OCI-LY1 (cell line): ENCODE measurements at regions not wholly inside any gene's neighbourhood (a gene's known extent, or its start where the extent isn't known, plus 50 kb on each side); places are given as distances from the start of the nearest gene placed in this dataset.

ENCODE experiments used
- H2AFZ ChIP-seq: fragments of 200-600 bp; sonication (generic), shearing (Covaris generic); 2 replicates; pipeline ENCODE4 v1.6.0; 2014; ENCODE audit warnings: antibody characterized with exemption, mild to moderate bottlenecking, low read length
- H3F3A ChIP-seq: fragments of 200-600 bp; sonication (generic), shearing (Covaris generic); 2 replicates; pipeline ENCODE4 v1.6.0; 2014; ENCODE audit warnings: mild to moderate bottlenecking, antibody characterized with exemption, low read length, moderate library complexity; ENCODE audit not compliant: insufficient read depth
- H3K27ac ChIP-seq: fragments of 200-600 bp; sonication (generic); 2 replicates; pipeline ENCODE4 v1.5.1; 2014; ENCODE audit warnings: low read length, mixed run types, mild to moderate bottlenecking, low read depth; ENCODE audit not compliant: poor library complexity, severe bottlenecking
- H3K27me3 ChIP-seq: fragments of 200-600 bp; sonication (generic); 2 replicates; pipeline ENCODE4 v1.6.0; 2014; ENCODE audit warnings: antibody characterized with exemption, mild to moderate bottlenecking, low read length, moderate library complexity; ENCODE audit not compliant: insufficient read depth
- H3K36me3 ChIP-seq: fragments of 200-600 bp; sonication (generic); 2 replicates; pipeline ENCODE4 v1.6.1; 2014; ENCODE audit warnings: mild to moderate bottlenecking, antibody characterized with exemption, low read length, moderate library complexity, mixed read lengths; ENCODE audit not compliant: insufficient read depth
- H3K4me1 ChIP-seq: fragments of 200-600 bp; sonication (generic); 2 replicates; pipeline ENCODE4 v1.5.1; 2014; ENCODE audit warnings: mild to moderate bottlenecking, low read length, moderate library complexity; ENCODE audit not compliant: insufficient read depth, severe bottlenecking
- H3K4me2 ChIP-seq: fragments of 200-600 bp; sonication (generic), shearing (Covaris generic); 2 replicates; pipeline ENCODE4 v1.6.1; 2014; ENCODE audit warnings: low read length
- H3K4me3 ChIP-seq: fragments of 200-600 bp; sonication (generic); 2 replicates; pipeline ENCODE4 v1.5.1; 2014; ENCODE audit warnings: low read length, low read depth, mild to moderate bottlenecking, mixed read lengths; ENCODE audit not compliant: poor library complexity, severe bottlenecking
- H3K79me2 ChIP-seq: fragments of 200-600 bp; shearing (Covaris generic); 2 replicates; pipeline ENCODE4 v1.6.1; 2016; ENCODE audit warnings: mixed run types, low read length, mixed read lengths; ENCODE audit not compliant: insufficient read depth
- H3K9ac ChIP-seq: fragments of 200-600 bp; sonication (generic), shearing (Covaris generic); 2 replicates; pipeline ENCODE4 v1.6.1; 2014; ENCODE audit warnings: mild to moderate bottlenecking, low read length, mixed read lengths
- H3K9me2 ChIP-seq: fragments of 200-600 bp; sonication (generic), shearing (Covaris generic); 2 replicates; pipeline ENCODE4 v1.6.1; 2014; ENCODE audit warnings: low read depth, mild to moderate bottlenecking, low read length, mixed read lengths
- H3K9me3 ChIP-seq: fragments of 200-600 bp; shearing (Covaris generic); 2 replicates; pipeline ENCODE4 v1.6.1; 2014; ENCODE audit warnings: low read length, mixed read lengths
- H4K20me1 ChIP-seq: fragments of 200-600 bp; sonication (generic), shearing (Covaris generic); 2 replicates; pipeline ENCODE4 v1.6.0; 2016; ENCODE audit warnings: mild to moderate bottlenecking, low read length; ENCODE audit not compliant: insufficient read depth
- EZH2 ChIP-seq: fragments of 200-600 bp; sonication (generic), shearing (Covaris generic); IDR thresholded peaks from 2 replicates; pipeline ENCODE4 v1.8.0; 2017; ENCODE audit warnings: borderline replicate concordance, mixed run types, mild to moderate bottlenecking, antibody characterized with exemption, low read length, moderate library complexity, mixed read lengths
- TF ChIP-seq, protein P1 (sequence below): fragments of 200-600 bp; sonication (generic), shearing (Covaris generic); IDR thresholded peaks from 2 replicates; pipeline ENCODE4 v1.5.1; 2017; ENCODE audit warnings: mild to moderate bottlenecking, antibody characterized with exemption, low read length, moderate library complexity, mixed read lengths

DNA sequence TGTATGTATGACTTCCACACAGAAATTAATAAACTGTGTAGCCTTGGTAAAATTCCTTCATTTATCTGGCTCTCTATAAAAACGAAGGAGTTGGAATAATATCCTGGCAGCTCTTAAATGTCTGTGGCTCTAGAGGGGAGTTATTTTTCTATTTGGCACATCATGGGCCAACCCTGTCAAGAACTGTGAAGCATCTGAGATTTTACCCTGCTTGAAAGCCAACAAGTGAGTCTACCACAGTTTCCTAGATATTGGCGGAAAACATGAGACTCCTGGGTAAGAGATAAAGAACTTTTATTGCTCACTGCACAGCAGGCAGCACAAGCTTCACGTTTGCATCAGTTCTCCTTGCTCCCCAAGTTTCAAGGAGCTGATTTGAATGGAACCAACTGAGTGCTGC lies 346.7 kb upstream of the CYRIA start:
- no peaks in the 10 kb centered on the region for H3F3A ChIP-seq
- H2AFZ ChIP-seq: no peak overlapping the region
- H4K20me1 ChIP-seq: no peaks in the 10 kb centered on the region
- H3K4me1 ChIP-seq: no peaks in the 10 kb centered on the region
- no peak overlapping the region for H3K4me2 ChIP-seq
- no peaks in the 10 kb centered on the region for H3K9me3 ChIP-seq
- no peaks in the 10 kb centered on the region for H3K79me2 ChIP-seq
- no peak overlapping the region for H3K4me3 ChIP-seq
- no peak for TF ChIP-seq EZH2
- TF ChIP-seq, protein P1, sequence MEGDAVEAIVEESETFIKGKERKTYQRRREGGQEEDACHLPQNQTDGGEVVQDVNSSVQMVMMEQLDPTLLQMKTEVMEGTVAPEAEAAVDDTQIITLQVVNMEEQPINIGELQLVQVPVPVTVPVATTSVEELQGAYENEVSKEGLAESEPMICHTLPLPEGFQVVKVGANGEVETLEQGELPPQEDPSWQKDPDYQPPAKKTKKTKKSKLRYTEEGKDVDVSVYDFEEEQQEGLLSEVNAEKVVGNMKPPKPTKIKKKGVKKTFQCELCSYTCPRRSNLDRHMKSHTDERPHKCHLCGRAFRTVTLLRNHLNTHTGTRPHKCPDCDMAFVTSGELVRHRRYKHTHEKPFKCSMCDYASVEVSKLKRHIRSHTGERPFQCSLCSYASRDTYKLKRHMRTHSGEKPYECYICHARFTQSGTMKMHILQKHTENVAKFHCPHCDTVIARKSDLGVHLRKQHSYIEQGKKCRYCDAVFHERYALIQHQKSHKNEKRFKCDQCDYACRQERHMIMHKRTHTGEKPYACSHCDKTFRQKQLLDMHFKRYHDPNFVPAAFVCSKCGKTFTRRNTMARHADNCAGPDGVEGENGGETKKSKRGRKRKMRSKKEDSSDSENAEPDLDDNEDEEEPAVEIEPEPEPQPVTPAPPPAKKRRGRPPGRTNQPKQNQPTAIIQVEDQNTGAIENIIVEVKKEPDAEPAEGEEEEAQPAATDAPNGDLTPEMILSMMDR: no peak
- no peaks in the 10 kb centered on the region for H3K27me3 ChIP-seq
- no peaks in the 10 kb centered on the region for H3K36me3 ChIP-seq
- H3K9ac ChIP-seq: no peak overlapping the region
- no peaks in the 10 kb centered on the region for H3K9me2 ChIP-seq
- no peak overlapping the region for H3K27ac ChIP-seq

DNA sequence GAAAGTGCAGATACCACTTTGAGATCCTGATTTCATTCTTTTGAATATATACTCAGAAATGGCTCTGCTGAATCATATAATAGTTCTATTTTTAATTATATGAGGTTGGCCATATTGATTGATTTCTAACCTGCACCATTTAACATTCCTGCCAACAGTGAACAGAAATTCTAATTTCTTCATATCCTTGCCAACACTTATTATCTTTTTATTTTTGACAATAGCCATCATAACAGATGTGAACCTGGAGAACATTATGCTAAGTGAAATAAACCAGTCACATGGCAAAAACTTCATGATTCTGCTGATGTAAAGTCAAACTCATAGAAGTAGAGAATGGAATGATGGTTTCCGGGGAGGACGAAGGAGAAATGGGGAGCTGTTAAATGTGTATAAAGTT lies 344.5 kb upstream of the CYRIA start:
- no peaks in the 10 kb centered on the region for H3F3A ChIP-seq
- no peaks in the 10 kb centered on the region for H3K9me3 ChIP-seq
- no peaks in the 10 kb centered on the region for H3K36me3 ChIP-seq
- H3K9ac ChIP-seq: no peak overlapping the region
- H3K27me3 ChIP-seq: no peaks in the 10 kb centered on the region
- H3K27ac ChIP-seq: no peak overlapping the region
- H3K4me1 ChIP-seq: no peaks in the 10 kb centered on the region
- TF ChIP-seq, protein P1: no peak
- TF ChIP-seq EZH2: no peak
- H4K20me1 ChIP-seq: no peaks in the 10 kb centered on the region
- no peak overlapping the region for H3K4me3 ChIP-seq
- H3K4me2 ChIP-seq: no peak overlapping the region
- no peaks in the 10 kb centered on the region for H3K79me2 ChIP-seq
- H2AFZ ChIP-seq: no peak overlapping the region
- no peaks in the 10 kb centered on the region for H3K9me2 ChIP-seq

DNA sequence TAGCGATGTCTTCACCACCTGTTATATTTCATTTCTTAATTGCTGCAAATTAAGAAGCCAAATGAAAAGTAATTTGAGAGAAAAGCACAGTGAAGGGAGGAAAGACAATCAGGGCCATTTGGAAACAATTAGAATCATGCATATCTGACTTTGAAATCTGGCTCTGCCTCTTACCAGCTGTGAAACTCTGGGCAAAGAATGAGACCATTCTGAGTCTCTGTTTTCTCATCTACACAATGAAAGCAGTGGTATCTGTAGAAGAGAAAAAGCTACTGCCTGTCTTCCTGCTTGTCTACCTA lies 334.5 kb upstream of the CYRIA start:
- no peak overlapping the region for H2AFZ ChIP-seq
- no peaks in the 10 kb centered on the region for H3K79me2 ChIP-seq
- no peaks in the 10 kb centered on the region for H3K9me3 ChIP-seq
- H4K20me1 ChIP-seq: no peaks in the 10 kb centered on the region
- no peaks in the 10 kb centered on the region for H3K27me3 ChIP-seq
- no peaks in the 10 kb centered on the region for H3K4me1 ChIP-seq
- H3K36me3 ChIP-seq: no peaks in the 10 kb centered on the region
- no peak overlapping the region for H3K4me2 ChIP-seq
- H3K9ac ChIP-seq: no peak overlapping the region
- TF ChIP-seq, protein P1: no peak
- no peak for TF ChIP-seq EZH2
- H3K9me2 ChIP-seq: no peaks in the 10 kb centered on the region
- H3F3A ChIP-seq: no peaks in the 10 kb centered on the region
- H3K4me3 ChIP-seq: no peak overlapping the region
- no peak overlapping the region for H3K27ac ChIP-seq
